ENCODE measurements at regions not wholly inside any gene's neighbourhood (a gene's known extent, or its start where the extent isn't known, plus 50 kb on each side); places are given as distances from the start of the nearest gene placed in this dataset.

GRCh38 chr3:124168271-124168670, 176.3 kb upstream of the ROPN1 start:
- TF ChIP-seq POLR2A (IDR thresholded peaks at IDR 0.05) (no peak), CTCF (IDR thresholded peaks at IDR 0.05) (no peak)

Measured in thyroid gland (tissue), 4 donors.